ENCODE measurements at regions not wholly inside any gene's neighbourhood (a gene's known extent, or its start where the extent isn't known, plus 50 kb on each side); places are given as distances from the start of the nearest gene placed in this dataset.

- DNase-seq (ENCODE audit: low read depth): no peak
Observed at GRCh38 chr4:10747186-10747585, 62.6 kb upstream of the CLNK start.

DNA sequence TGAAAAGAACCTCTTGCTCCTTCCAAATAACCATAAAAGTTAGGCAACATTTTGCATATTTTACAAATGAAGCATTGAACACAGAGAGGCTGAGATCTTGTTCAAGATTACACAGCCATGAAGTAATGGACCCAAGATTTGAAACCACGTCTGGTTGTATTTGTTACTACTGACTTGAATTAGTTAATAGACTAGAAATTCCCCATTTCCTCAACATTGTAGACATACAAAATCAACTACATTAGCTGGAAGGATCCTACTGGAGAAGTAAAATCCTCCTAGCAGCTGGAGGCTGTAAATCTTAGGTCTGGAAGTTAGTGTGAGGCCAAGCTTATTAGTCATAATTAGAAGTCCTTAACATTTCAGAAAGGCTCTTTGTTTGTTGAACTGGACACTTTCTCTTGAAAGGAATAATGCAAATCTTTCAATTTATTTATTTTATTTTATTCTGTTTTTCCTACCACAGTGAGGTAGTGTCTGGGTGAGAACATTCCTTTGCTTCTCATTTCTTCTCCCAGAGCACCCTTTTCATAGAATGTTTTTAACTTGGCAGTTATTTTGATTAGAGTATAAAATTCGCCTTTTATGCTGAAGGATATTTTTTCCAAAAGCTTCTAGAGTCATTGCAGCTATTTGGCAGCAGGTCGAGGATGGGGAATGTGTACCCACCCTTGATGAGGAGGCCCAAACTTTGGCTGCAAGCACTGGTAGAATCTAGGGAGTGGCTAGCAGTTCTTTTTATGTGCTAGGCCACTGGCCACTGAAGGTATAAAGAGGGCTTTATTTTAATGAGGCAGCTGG lies 62.0 kb upstream of the CLNK start:
- DNase-seq (ENCODE audit: low read depth): no peak

DNA sequence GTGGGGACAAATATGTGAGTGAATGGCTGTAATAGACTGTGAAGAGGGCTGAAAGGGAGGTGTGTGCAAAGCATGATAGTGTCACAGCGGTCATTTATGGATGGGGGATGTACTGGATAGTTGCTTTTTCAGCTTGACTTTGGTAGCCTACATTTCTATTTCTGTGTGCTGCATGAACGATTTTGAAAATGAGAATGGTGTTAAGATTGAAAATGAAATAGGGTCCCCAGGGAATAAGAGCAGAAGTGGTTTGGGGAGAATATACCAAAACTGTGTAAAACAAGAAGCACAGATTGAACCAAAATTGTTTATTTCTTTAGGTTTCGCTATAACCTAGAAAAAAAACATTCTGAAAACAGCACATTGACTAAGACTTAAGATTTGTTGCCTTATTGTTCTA lies 58.8 kb upstream of the CLNK start:
- DNase-seq (ENCODE audit: low read depth): no peak

DNA sequence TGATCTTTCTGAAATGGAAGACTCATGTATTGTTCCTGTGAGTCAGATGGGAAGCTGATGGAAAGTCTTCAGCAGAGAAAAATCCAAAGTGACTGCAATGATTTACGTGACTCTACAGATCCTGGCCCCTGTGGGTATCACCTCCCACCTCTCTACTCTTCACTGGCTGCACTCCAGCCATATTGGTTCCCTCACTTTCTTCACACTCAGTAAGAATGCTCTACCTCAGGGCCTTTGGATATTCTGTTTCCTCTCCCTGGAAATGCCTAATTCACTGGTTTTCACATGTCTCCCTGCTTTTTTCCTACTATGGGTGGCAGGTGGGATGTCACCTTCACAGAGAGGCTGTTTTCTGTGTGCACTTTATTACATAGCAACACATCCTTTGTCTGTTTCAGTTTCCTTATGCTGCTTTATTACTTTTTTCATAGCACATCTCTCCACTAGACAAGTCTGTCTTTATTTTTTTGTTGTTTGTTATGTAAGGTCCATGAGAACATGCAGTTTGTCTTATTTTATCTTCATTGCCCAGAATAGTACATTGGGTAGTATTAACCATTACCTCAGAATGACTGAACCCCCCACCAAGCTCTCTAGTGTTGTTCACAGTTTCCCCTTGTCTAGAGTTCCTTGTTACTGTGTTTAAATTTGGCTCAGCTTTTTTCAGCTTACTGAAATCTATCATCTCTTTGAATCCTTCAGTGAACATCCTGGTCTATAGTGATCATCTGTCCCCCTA lies 57.6 kb upstream of the CLNK start:
- DNase-seq (ENCODE audit: low read depth): no peak

DNA sequence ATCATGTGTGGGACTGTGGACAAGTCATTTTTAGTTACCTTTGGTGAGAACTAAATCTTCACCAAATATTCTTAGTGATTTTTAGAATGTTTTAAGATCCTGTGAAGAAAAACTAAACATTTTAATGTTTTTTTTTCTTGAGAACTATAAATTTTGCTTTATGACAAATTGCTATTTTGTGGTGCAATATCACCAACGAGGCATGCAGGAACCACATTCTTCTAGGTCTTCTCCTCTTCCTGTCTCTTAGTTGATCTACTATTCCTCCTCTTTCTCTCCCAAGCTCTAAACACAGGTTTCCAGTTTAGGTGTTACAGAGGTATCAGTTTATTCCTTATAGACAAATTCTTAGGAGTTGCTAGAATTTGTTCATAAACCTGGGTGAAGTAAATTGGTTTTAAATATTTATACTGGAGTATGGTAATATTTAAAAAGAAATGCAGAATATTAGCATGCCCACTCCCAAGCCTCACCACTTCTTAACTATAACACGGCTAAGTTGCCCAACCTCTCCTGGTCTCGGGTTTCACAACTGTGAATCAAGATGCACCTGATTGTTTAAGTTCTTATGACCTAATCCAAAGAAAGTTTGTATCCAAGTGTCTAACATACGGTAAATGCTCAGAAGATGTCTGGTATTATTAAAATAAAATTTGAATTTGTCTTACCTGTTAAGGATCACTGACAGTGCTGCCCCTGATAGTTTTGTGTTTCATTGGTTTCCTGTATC lies 56.5 kb upstream of the CLNK start:
- DNase-seq (ENCODE audit: low read depth): no peak

DNA sequence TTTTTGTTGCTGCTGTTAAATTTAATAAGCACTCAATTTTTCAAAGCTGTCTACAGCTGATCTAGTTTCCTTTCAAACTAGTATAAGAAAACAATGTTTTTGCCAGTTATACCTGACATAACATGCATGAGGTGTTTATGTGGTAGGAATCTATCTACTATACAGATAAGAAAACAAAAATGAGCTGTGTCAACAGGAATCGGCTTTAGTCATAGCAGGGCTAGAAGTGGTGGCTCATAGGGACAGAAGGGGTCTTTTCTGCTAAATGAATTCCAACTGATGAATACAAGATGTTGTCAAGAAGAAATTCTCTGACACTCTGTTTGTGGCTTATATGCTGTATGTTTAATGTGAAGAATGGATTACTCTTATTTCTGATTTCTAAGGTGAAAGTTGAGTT lies 55.7 kb upstream of the CLNK start:
- no peak for DNase-seq (ENCODE audit: low read depth)

DNA sequence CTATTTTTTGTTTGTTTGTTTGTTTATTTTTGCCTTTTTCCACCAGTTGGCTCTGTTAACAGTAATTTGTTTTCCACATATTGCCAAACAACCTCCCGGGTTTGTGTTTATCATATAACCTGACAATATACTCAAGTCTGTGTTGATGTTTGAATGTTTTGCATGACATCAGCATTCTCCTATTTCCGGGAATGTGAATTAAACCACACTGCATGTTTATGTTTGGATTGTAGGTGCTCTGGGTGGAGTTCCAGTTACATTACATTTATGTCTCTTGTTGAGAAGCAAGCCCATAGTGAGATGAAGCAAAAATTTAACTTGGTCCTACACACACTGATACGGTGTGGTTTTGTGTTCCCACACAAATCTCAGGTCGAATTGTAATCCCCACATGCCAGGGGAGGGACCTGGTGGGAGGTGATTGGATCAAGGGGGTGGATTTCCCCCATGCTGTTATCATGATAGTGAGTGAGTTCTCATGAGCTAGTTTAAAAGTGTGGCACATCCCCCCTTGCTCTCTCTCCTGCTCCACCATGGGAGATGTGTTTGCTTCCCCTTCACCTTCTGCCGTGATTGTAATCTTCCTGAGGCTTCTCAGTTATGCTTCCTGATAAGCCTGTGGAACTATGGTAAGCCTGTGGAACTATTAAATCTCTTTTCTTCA lies 54.4 kb upstream of the CLNK start:
- no peak for DNase-seq (ENCODE audit: low read depth)

DNA sequence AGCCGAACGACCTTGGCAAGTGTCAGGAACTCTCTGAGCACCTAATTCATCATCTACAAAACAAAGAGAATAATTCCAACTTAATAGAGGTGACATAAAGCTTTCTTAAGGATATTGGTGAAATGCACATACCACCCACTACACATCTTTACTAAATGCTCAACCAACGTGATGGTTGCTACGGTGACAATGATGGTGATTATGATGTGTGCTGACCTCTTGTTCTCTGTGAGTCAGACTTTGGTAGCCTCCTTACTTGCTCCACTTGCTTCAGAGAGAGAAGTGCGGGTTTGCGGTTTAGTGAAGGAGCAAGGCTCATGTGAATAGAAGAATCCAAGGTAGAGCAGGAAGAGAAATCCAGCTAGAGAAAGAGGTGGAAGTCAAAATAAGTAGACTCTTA lies 52.8 kb upstream of the CLNK start:
- no peak for DNase-seq (ENCODE audit: low read depth)

GRCh38 chr4:10736895-10737294 lies 52.3 kb upstream of the CLNK start:
- DNase-seq (ENCODE audit: low read depth): no peak

DNA sequence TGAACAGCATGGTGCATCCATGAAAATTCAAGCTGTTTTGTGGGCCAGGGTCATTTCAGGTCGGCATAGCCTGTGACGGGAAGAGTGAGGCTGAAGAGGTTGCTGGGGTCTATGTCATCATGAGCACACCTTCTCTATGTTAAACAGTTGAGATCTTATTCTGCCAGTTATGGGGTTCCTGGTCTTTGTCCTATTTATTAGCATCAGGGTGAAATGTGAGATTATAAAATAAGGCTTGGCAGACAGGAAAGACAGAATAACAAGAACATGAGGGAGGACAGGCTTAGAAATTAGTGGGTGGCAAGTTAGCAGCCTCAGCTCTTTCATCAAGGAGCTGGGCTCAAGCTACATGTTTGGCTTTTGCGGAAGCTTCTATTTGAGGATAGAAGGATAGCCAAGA lies 51.7 kb upstream of the CLNK start:
- no peak for DNase-seq (ENCODE audit: low read depth)

GRCh38 chr4:10734697-10735096 lies 50.1 kb upstream of the CLNK start:
- no peak for DNase-seq (ENCODE audit: low read depth)

Measured in fibroblast of gingiva (primary cell).